Smooth muscle cell (in vitro differentiated cells): ENCODE measurements at regions not wholly inside any gene's neighbourhood (a gene's known extent, or its start where the extent isn't known, plus 50 kb on each side); places are given as distances from the start of the nearest gene placed in this dataset.
A peak's percentile ranks its signal among the peaks of the same experiment; 100 is the strongest.
"Not testable (repeated sequence)": the region's sequence is repeated elsewhere in the genome, so short reads cannot be mapped to it uniquely, and the experiment has no call there.

Experiments used
- DNase-seq: peaks from one replicate; lab custom pipeline; 2025; ENCODE audit not compliant: unreplicated experiment; lab: John Stamatoyannopoulos, UW
- H2AFZ ChIP-seq: fragments of 200-600 bp; sonication (generic); 2 replicates; pipeline ENCODE4 v1.6.0; 2016; ENCODE audit warnings: antibody characterized with exemption, low read depth, mild to moderate bottlenecking
- H3F3A ChIP-seq: fragments of 200-600 bp; sonication (generic); 2 replicates; pipeline ENCODE4 v1.6.0; 2017; ENCODE audit warnings: antibody characterized with exemption, low read depth
- H3K27ac ChIP-seq: fragments of 200-600 bp; sonication (generic); 2 replicates; pipeline ENCODE4 v1.5.1; 2016; ENCODE audit warnings: low read depth, mild to moderate bottlenecking
- H3K27me3 ChIP-seq: fragments of 200-600 bp; sonication (generic); 2 replicates; pipeline ENCODE4 v1.6.1; 2016; ENCODE audit warnings: low read depth, mild to moderate bottlenecking
- H3K36me3 ChIP-seq: fragments of 200-600 bp; sonication (generic); 2 replicates; pipeline ENCODE4 v1.5.1; 2016; ENCODE audit warnings: low read depth
- H3K4me1 ChIP-seq: fragments of 200-600 bp; sonication (generic); 2 replicates; pipeline ENCODE4 v1.5.1; 2016; ENCODE audit warnings: low read depth
- H3K4me2 ChIP-seq: fragments of 200-600 bp; sonication (generic); 2 replicates; pipeline ENCODE4 v1.6.0; 2016; ENCODE audit warnings: mild to moderate bottlenecking
- H3K4me3 ChIP-seq: fragments of 200-600 bp; sonication (generic); 2 replicates; pipeline ENCODE4 v1.5.1; 2016; ENCODE audit warnings: mild to moderate bottlenecking
- H3K79me2 ChIP-seq: fragments of 200-600 bp; sonication (generic); 2 replicates; pipeline ENCODE4 v1.6.0; 2016; ENCODE audit warnings: low read depth, mild to moderate bottlenecking
- H3K9ac ChIP-seq: fragments of 200-600 bp; sonication (generic); 2 replicates; pipeline ENCODE4 v1.6.0; 2016; ENCODE audit warnings: low read depth
- H3K9me3 ChIP-seq: fragments of 200-600 bp; sonication (generic); replicated peaks from 2 replicates; pipeline ENCODE4 v1.5.1; 2016; ENCODE audit warnings: low read depth
- H4K20me1 ChIP-seq: fragments of 200-600 bp; sonication (generic); 2 replicates; pipeline ENCODE4 v1.6.0; 2016; ENCODE audit warnings: low read depth
- WGBS: methylation state at CpG from one replicate; pipeline ENCODE4 v1.1.7; 2016; ENCODE audit warnings: low lambda C conversion rate; 5-methylcytosine and 5-hydroxymethylcytosine counted together
- TF ChIP-seq, protein P1 (sequence below): fragments of 200-600 bp; sonication (generic); IDR thresholded peaks from 2 replicates; pipeline ENCODE4 v1.5.1; 2017; ENCODE audit warnings: borderline replicate concordance, mild to moderate bottlenecking, antibody characterized with exemption; ENCODE audit not compliant: insufficient read depth, poor library complexity, severe bottlenecking

DNA sequence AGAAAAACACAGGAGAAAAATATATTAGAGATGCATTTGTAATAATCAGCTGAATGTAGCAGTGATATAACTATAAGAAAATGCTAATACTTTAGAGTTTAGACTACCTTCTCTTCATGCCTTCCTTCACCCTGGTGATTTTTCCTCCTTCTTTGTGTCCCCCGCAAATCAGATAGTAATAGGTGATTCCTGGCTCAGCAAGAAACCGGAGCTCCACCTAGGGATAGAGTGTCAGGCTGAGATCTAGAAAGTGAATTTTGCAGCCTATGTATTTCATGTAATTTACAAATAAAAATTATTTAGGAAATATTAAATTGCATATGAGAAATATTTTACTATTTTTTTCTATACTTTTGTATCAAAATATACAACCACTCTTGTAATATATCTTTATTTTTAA lies 109.8 kb upstream of the ST8SIA4 start:
- 74% methylated on average over 2 of the region's 2 CpGs for WGBS
- Histone ChIP-seq H3K79me2 (no peaks in the 10 kb centered on the region), H2AFZ (peak overlapping the region; percentile 54), H3K4me3 (no peak overlapping the region), H4K20me1 (no peaks in the 10 kb centered on the region), H3K9me3 (no peaks in the 10 kb centered on the region), H3K4me2 (no peak overlapping the region), H3K27me3 (no peaks in the 10 kb centered on the region), H3K36me3 (no peaks in the 10 kb centered on the region), H3K27ac (no peak overlapping the region), H3K4me1 (peaks cover 16% of the 10 kb centered on the region), H3F3A (no peaks in the 10 kb centered on the region), H3K9ac (no peak overlapping the region)
- DNase-seq: no peak
- TF ChIP-seq, protein P1, sequence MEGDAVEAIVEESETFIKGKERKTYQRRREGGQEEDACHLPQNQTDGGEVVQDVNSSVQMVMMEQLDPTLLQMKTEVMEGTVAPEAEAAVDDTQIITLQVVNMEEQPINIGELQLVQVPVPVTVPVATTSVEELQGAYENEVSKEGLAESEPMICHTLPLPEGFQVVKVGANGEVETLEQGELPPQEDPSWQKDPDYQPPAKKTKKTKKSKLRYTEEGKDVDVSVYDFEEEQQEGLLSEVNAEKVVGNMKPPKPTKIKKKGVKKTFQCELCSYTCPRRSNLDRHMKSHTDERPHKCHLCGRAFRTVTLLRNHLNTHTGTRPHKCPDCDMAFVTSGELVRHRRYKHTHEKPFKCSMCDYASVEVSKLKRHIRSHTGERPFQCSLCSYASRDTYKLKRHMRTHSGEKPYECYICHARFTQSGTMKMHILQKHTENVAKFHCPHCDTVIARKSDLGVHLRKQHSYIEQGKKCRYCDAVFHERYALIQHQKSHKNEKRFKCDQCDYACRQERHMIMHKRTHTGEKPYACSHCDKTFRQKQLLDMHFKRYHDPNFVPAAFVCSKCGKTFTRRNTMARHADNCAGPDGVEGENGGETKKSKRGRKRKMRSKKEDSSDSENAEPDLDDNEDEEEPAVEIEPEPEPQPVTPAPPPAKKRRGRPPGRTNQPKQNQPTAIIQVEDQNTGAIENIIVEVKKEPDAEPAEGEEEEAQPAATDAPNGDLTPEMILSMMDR: no peak

DNA sequence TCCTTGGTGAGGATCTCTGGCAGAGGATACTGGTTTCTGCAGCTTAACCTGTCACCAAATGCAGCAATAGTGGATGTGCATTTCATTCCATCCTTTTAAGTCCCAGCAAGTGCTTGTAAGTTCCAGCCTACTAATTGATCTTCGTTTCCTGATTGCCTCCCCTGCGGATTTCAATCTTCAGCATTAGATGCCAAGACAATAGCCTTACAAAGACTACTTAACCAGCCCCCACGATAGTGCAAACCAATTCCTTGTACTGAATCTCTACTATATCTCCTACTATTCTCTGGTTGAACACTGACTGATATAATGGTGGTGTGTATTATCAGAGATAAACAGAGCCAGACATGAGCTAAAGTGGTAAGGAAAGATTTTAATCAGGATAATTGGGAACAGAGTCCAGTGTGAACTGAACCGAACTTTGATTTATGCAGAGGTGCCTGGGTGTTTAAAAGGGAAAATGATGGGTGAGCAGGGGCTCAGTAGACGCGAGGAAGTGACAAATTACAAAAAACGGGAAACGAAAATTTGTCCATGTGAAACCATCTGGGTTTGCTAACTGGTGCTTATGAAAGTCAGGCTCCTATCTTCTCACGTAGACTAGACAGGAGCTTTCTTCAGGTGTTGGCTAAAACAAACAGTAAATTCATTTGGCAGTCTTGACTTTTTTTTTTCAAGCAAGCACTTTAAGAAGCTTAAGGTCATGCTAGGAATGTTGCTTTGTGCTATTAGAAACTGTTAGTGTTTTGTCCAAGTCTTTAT lies 106.9 kb upstream of the ST8SIA4 start:
- no peaks in the 10 kb centered on the region for H3K79me2 ChIP-seq
- no peak for DNase-seq
- no peaks in the 10 kb centered on the region for H3K36me3 ChIP-seq
- H3K9ac ChIP-seq: no peak overlapping the region
- peaks cover 15% of the 10 kb centered on the region for H3K4me1 ChIP-seq
- no peaks in the 10 kb centered on the region for H3F3A ChIP-seq
- no peaks in the 10 kb centered on the region for H3K9me3 ChIP-seq
- no peaks in the 10 kb centered on the region for H4K20me1 ChIP-seq
- no peaks in the 10 kb centered on the region for H3K27me3 ChIP-seq
- H2AFZ ChIP-seq: no peak overlapping the region
- H3K27ac ChIP-seq: no peak overlapping the region
- no peak overlapping the region for H3K4me2 ChIP-seq
- WGBS: 78% methylated on average over 9 of the region's 9 CpGs
- TF ChIP-seq, protein P1: no peak
- H3K4me3 ChIP-seq: no peak overlapping the region

DNA sequence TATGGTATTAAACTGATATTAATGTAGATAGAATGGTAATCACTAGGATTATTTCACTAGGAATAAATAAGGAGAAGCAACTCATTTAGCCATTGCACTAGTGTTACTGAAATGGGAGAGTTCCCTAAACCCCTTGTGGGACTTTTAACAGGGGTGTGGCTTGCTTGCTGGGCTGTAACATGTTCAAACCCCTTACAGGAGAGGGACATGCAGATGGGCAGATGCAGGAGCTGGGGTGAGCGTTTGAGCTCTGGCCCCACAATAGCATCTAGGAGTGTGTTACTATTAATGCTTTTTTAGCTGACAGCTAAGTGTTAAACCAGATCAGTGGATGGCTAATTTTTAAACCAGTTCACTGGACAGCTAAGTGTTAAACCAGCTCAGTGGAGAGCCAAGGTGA lies 89.3 kb upstream of the ST8SIA4 start:
- TF ChIP-seq, protein P1: no peak
- WGBS: 95% methylated on average over 1 of the region's 1 CpG
- H3K27ac ChIP-seq: no peak overlapping the region
- DNase-seq: no peak
- no peaks in the 10 kb centered on the region for H3K36me3 ChIP-seq
- H3K9me3 ChIP-seq: no peaks in the 10 kb centered on the region
- no peak overlapping the region for H3K4me2 ChIP-seq
- no peaks in the 10 kb centered on the region for H4K20me1 ChIP-seq
- H3K4me1 ChIP-seq: no peaks in the 10 kb centered on the region
- no peak overlapping the region for H3K9ac ChIP-seq
- H3K4me3 ChIP-seq: no peak overlapping the region
- no peak overlapping the region for H2AFZ ChIP-seq
- no peaks in the 10 kb centered on the region for H3K27me3 ChIP-seq
- no peaks in the 10 kb centered on the region for H3F3A ChIP-seq
- no peaks in the 10 kb centered on the region for H3K79me2 ChIP-seq

DNA sequence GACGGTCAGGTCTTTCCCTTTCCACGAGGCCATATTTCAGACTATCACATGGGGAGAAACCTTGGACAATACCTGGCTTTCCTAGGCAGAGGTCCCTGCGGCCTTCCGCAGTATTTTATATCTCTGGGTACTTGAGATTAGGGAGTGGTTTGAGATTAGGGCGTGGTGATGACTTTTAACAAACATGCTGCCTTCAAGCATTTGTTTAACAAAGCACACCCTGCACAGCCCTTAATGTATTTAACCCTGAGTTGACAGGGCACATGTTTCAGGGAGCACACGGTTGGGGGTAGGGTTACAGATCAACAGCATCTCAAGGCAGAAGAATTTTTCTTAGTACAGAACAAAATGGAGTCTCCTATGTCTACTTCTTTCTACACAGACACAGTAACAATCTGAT lies 80.5 kb upstream of the ST8SIA4 start:
- not testable (repeated sequence) for H3K79me2 ChIP-seq, H3K4me3 ChIP-seq, H2AFZ ChIP-seq, H3F3A ChIP-seq, H3K27me3 ChIP-seq, H3K4me1 ChIP-seq, H3K9me3 ChIP-seq, H3K4me2 ChIP-seq, H3K36me3 ChIP-seq, H3K27ac ChIP-seq, DNase-seq, H3K9ac ChIP-seq, H4K20me1 ChIP-seq
- WGBS: 56% methylated on average over 6 of the region's 6 CpGs
